MCF 10A (cell line): ENCODE measurements at regions not wholly inside any gene's neighbourhood (a gene's known extent, or its start where the extent isn't known, plus 50 kb on each side); places are given as distances from the start of the nearest gene placed in this dataset.

ENCODE experiments used
- BruUV-seq: library from RNA; stranded (reverse); fragments of 400-500 nt; replicated peaks from 2 replicates; lab custom pipeline; 2021; lab: Mats Ljungman, UMichigan
- CTCF ChIA-PET: fragments of 300-600 bp; sonication (Branson Sonifier 250); formaldehyde crosslinking; extraction: SDS; loops from one replicate; lab custom pipeline; 2021; ENCODE audit warnings: antibody characterized with exemption, inconsistent platforms; lab: Yijun Ruan, JAX
- POLR2A ChIA-PET: fragments of 300-600, 350-650 bp; sonication (Branson Sonifier 250); formaldehyde crosslinking; extraction: SDS; loops from one replicate; lab custom pipeline; 2020; ENCODE audit warnings: antibody characterized with exemption, inconsistent platforms; lab: Yijun Ruan, JAX
- DNase-seq: peaks from one replicate; pipeline ENCODE4 v3.0.0-alpha.2; 2018; ENCODE audit not compliant: unreplicated experiment
- H3K27ac Mint-ChIP-seq: one replicate; pipeline ENCODE4 v1.8.0; 2022; ENCODE audit warnings: mild to moderate bottlenecking, low read depth, mixed read lengths; ENCODE audit not compliant: unreplicated experiment
- H3K27me3 Mint-ChIP-seq: one replicate; pipeline ENCODE4 v1.8.0; 2022; ENCODE audit warnings: mixed read lengths; ENCODE audit not compliant: insufficient read depth, unreplicated experiment
- H3K36me3 Mint-ChIP-seq: one replicate; pipeline ENCODE4 v1.8.0; 2022; ENCODE audit warnings: mild to moderate bottlenecking, moderate library complexity, mixed read lengths; ENCODE audit not compliant: insufficient read depth, unreplicated experiment
- H3K4me1 Mint-ChIP-seq: one replicate; pipeline ENCODE4 v1.8.0; 2022; ENCODE audit warnings: mixed read lengths; ENCODE audit not compliant: insufficient read depth, unreplicated experiment
- H3K4me3 Mint-ChIP-seq: one replicate; pipeline ENCODE4 v1.8.0; 2022; ENCODE audit warnings: mild to moderate bottlenecking, moderate library complexity, mixed read lengths; ENCODE audit not compliant: unreplicated experiment
- H3K9me3 Mint-ChIP-seq: one replicate; pipeline ENCODE4 v1.8.0; 2022; ENCODE audit warnings: mixed read lengths; ENCODE audit not compliant: unreplicated experiment
- CTCF ChIP-seq: fragments of 200-600 bp; IDR thresholded peaks from one replicate; pipeline ENCODE4 v1.8.0; 2022; ENCODE audit warnings: antibody characterized with exemption, mild to moderate bottlenecking; ENCODE audit not compliant: unreplicated experiment
- intact Hi-C: fragments of 100-400 bp; cut with micrococcal nuclease; formaldehyde crosslinking; loops from 2 replicates; pipeline ENCODE4 v1.14.1; 2022

GRCh38 chr10:105968666-105969065, 1195.8 kb downstream of the SORCS1 start:
- H3K4me1 Mint-ChIP-seq: no peaks in the 10 kb centered on the region
- no peak for DNase-seq
- CTCF ChIA-PET: interaction anchor here (1.8 to 7.6 kb wide), 2 partner anchors 16 to 17 kb away, joined by 4 to 96 read pairs; no protein-coding TSS in a partner anchor
- no peaks in the 10 kb centered on the region for H3K36me3 Mint-ChIP-seq
- intact Hi-C loops: no loop called here
- no peak overlapping the region for H3K27ac Mint-ChIP-seq
- no TSS peak for BruUV-seq
- no peak overlapping the region for H3K4me3 Mint-ChIP-seq
- no peak for TF ChIP-seq CTCF
- POLR2A ChIA-PET: no interaction called here
- H3K9me3 Mint-ChIP-seq: no peaks in the 10 kb centered on the region
- no peaks in the 10 kb centered on the region for H3K27me3 Mint-ChIP-seq

- TF ChIP-seq CTCF: no peak
- Mint-ChIP-seq H3K27me3 (no peaks in the 10 kb centered on the region), H3K4me1 (no peaks in the 10 kb centered on the region), H3K4me3 (no peak overlapping the region), H3K9me3 (no peaks in the 10 kb centered on the region), H3K27ac (no peak overlapping the region), H3K36me3 (no peaks in the 10 kb centered on the region)
- ChIA-PET POLR2A (interaction anchor here (1.0 kb wide), 1 partner anchor 15 kb away, joined by 3 read pairs; no protein-coding TSS in a partner anchor), CTCF (interaction anchor here (1.8 kb wide), 1 partner anchor 15 kb away, joined by 4 read pairs; no protein-coding TSS in a partner anchor)
- intact Hi-C loops: no loop called here
- BruUV-seq: no TSS peak
- DNase-seq: no peak
These were observed 1197.2 kb downstream of the SORCS1 start for GRCh38 chr10:105967256-105967655.

GRCh38 chr10:105965141-105965540, 1199.4 kb downstream of the SORCS1 start:
- ChIA-PET CTCF (no interaction called here), POLR2A (no interaction called here)
- intact Hi-C loops: no loop called here
- BruUV-seq: no TSS peak
- Mint-ChIP-seq H3K9me3 (no peaks in the 10 kb centered on the region), H3K4me1 (no peaks in the 10 kb centered on the region), H3K27me3 (no peaks in the 10 kb centered on the region), H3K27ac (no peak overlapping the region), H3K4me3 (no peak overlapping the region), H3K36me3 (no peaks in the 10 kb centered on the region)
- DNase-seq: no peak
- no peak for TF ChIP-seq CTCF

GRCh38 chr10:105964009-105964408, 1200.5 kb downstream of the SORCS1 start:
- H3K4me1 Mint-ChIP-seq: no peaks in the 10 kb centered on the region
- no peak overlapping the region for H3K27ac Mint-ChIP-seq
- POLR2A ChIA-PET: interaction anchor here (0.6 to 0.9 kb wide), 2 partner anchors 19 to 93 kb away, joined by 3 read pairs; no protein-coding TSS in a partner anchor
- no peaks in the 10 kb centered on the region for H3K9me3 Mint-ChIP-seq
- no peak overlapping the region for H3K4me3 Mint-ChIP-seq
- no peaks in the 10 kb centered on the region for H3K27me3 Mint-ChIP-seq
- intact Hi-C loops: no loop called here
- CTCF ChIA-PET: interaction anchor here (0.7 to 1.6 kb wide), 4 partner anchors 11 to 59 kb away, joined by 3 to 6 read pairs (median 4); no protein-coding TSS in a partner anchor
- no peaks in the 10 kb centered on the region for H3K36me3 Mint-ChIP-seq
- no TSS peak for BruUV-seq
- no peak for DNase-seq
- TF ChIP-seq CTCF: no peak
